GM21529 (cell line): ENCODE measurements at regions not wholly inside any gene's neighbourhood (a gene's known extent, or its start where the extent isn't known, plus 50 kb on each side); places are given as distances from the start of the nearest gene placed in this dataset.
"Not testable (repeated sequence)": the region's sequence is repeated elsewhere in the genome, so short reads cannot be mapped to it uniquely, and the experiment has no call there.

Experiments
- ATAC-seq: cut with Tn5 transposase; IDR thresholded peaks from one replicate; pipeline ENCODE4 v1.9.1; 2021; ENCODE audit not compliant: unreplicated experiment

DNA sequence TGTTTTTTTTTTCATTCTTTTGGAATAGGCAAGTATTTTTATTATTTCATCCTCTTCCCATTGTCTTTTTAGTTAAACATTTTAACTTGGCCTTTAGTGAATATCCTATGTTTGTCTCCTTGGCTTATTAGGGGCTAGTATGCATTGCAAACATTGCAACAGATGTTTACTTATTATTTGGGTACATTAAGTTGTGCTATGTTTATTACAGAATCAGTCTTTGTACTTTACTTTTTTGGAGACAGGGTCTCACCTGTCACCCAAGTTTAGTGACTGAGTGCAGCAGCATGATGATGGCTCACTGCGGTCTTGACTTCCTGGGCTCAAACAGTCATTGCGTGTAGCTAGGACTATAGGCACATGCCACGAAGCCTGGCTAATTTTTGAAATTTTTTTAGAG, 51.1 kb upstream of the NUDT6 start:
- no peak for ATAC-seq

DNA sequence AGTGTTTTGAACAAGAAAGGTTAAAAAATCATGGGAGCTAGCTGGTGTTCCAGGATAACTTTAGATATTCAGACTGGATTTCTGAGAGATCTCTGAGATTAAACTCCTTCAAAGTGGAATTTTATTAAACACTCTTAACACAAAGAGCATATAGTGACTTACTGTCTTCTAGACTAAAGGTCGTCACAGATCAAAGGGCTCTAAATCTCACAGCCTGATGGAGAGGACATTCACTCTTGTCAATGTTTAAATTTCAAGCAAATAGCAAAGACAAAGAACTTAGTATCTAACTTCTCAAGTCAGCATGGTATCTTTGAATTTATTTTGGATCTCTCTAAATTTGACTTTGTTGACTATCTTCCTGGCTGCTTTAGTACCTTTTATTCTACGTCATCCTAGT, 53.7 kb upstream of the NUDT6 start:
- ATAC-seq = no peak

DNA sequence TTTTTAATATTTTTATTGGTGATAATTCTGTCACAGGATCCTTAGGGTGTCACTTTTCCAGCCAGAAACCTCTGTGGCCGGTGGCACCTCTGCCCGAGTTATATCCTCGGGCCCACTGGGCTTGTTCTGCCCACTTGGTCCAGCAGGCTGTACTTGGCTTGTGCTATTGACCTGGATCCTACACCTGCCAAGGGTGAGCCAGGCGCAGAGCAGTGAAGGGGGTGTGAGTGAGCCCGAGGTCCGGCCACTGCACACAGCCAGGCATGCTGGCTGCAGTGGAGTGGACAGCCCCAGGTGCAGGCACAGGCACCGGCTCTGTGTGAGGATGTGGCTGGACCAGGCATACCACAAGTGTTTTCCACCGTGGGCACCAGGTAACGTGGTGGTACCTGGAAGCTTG, 54.7 kb upstream of the NUDT6 start:
- ATAC-seq = no peak

DNA sequence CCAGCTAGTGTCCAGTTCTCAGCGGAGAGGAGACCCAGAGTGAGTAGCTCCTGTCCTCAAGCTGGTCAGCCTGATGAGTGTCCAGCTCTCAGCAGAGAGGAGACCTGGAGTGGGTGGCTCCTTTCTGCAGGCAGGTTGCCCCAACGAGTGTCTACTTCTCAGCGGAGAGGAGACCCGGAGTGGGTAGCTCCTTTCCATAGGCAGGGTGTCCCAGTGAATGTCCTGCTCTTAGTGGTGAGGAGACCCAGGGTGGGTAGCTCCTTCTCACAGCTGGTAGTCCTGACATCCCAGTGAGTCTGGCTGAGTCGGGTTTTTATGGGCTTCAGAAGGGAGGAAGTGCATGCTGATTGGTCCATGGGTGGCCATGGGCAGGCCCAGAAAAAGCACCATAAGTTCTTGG, 55.7 kb upstream of the NUDT6 start:
- no peak for ATAC-seq

DNA sequence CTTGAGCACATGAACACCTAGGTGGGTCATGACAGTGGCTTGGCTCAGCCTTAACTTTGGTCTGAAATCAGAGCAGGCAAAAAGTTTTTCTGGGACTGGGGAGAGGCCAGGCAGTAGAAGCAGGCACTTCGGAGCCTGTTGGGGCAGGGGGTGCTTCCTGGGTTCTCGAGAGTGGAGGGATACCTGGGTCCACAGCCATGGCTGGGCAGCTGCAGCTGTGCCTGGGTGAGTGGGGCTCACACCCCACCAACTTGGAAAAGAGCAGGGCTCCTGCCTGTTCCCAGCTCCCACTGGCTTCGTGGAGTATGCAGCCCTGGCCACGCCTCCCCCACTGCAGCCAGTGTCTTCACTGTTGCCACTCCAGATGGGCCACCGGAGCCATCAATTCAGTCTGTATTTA, 56.4 kb upstream of the NUDT6 start:
- ATAC-seq = no peak

GRCh38 chr4:122980860-122981259, 58.5 kb upstream of the NUDT6 start:
- no peak for ATAC-seq

DNA sequence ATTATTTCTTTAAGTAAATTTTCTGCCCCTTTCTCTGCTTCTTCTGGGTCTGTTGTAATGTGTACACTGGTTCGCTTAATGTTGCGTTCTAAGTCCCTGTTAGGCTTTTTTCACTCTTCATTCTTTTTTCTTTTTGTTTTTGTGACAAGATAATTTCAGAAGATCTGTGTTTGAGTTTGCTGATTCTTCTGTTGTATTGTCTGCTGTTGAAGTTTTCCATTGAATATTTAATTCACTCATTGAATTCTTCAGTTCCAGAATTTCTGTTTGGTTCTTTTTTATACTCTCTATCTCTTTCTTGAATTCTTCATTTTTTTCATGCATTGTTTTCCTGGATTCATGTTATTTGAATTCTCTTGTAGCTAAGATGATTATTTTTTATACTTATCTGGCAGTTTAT, 66.3 kb upstream of the NUDT6 start:
- ATAC-seq = no peak

DNA sequence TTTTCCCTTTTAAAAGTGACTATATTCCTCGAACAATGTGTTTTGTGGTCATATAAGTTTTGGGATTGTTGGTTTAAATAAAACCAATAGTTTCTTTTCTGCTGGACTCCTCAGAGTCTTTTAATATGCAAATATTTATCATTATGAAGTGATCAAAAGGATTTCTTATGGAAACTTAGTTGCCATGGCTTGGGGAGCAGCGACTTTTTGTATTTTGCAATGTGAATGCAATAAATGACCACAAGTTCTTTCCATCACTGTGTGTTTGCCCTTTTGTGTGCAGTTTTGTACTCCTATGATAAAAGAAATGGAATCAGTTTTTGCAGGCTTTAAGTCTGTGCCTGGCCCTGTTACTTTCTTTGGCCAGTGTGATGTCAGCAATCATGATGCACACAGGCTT, 68.5 kb upstream of the NUDT6 start:
- no peak for ATAC-seq

GRCh38 chr4:122992057-122992456, 69.7 kb upstream of the NUDT6 start:
- no peak for ATAC-seq

DNA sequence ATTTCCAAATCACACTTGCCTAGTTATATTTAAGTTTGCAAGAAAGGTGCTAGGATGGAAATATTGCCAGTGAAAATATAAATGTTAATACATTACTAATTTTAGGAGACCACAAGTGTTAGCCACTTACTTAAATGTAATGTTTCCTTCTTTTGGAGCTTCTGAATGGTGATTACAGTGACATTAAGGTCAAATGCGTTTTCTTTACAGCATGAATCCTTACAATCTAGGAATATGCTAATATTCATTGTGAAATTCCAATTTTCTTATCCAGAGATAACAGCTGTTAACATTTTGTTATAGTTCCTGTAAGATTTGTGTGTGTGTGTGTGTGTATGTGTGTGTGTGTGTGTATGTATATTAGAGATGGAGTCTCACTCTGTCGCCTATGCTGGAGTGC, 70.2 kb upstream of the NUDT6 start:
- ATAC-seq = no peak

- ATAC-seq = no peak
Observed at GRCh38 chr4:122996350-122996749, 74.0 kb upstream of the NUDT6 start.

DNA sequence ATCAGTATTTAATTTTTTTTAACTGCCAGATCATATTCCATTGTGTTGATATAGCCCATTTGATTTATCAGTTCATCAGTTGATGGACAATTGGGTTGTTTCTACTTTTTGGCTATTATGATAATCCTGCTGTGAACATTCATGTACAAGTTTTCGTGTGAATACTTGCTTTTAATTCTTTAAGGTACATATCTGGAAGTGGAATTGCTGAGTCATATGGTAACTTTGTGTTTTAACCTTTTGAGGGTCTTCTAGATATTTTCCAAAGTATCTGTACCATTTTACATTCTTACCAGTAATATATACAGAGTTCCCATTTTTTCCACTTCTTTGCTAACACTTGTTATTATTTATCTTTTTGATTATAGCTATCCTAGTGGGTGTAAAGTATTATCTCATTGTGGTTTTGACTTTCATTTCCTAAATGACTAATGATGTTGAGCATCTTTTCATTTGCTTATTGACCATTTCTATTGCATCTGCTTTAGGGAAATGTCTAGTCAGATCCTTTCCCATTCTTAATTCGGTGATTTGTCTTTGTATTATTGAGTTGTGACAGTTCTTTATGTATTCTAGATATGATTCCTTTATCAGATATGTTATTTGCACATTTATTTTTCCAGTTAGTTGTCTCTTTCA, 75.2 kb upstream of the NUDT6 start:
- ATAC-seq = peak; percentile 86

GRCh38 chr4:123004079-123004478, 81.7 kb upstream of the NUDT6 start:
- not testable (repeated sequence) for ATAC-seq

DNA sequence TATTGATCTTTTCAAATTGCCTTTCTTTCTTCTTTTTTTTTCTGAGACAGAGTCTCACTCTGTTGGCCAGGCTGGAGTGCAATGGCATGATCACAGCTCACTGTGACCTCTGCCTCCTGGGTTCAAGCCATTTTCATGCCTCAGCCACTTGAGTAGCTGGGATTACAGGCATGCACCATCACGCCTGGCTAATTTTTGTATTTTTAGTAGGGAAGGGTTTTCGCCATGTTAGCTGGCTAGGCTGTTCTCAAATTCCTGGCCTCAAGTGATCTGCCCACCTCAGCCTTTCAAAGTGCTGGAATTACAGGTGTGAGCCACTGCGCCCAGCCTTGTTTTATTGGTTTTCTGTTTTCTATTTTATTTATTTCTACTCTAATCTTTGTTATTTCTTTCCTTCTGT, 82.7 kb upstream of the NUDT6 start:
- ATAC-seq = not testable (repeated sequence)

- no peak for ATAC-seq
Observed at GRCh38 chr4:123007679-123008078, 85.3 kb upstream of the NUDT6 start.

DNA sequence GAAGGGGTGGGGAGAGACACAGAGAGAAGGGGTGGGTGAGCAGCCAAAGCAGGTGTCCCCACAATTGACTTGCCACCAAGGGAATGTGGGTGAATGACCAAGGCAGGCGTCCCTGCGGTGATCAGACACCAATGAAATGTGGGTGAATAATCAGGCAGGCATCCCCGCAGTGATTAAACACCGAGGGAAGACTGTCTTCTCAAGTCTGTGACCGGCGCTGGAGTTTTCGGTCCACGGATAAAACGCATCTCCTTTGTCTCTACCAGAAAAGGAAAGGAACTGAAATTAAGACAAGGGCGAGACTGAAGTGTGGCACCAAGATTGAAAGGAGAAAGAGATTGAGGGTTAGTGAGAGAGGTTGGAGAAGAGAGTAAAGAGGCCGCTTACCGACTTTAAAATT, 90.0 kb upstream of the NUDT6 start:
- not testable (repeated sequence) for ATAC-seq

DNA sequence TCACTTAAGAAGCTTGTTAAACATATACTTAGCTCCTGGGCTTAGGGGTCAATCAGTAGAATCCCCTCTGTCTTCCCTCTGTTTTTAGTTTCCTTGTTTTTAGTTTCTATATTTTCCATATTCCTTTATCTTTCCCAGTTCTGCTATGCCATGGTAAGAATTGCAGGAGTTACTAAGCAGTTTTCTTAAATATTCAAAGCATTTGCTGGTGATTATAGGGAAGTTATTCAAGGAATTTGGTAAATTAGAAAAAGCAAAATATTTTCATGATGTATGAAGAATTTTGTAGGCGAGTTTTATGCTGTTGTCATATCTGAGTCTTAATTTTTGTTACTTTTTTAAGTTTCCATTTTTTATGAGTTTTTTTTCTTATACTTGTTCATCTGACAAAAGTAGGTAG, 91.6 kb upstream of the NUDT6 start:
- no peak for ATAC-seq

GRCh38 chr4:123017078-123017477, 94.7 kb upstream of the NUDT6 start:
- ATAC-seq = no peak

GRCh38 chr4:123017636-123018395, 95.4 kb upstream of the NUDT6 start:
- no peak for ATAC-seq

DNA sequence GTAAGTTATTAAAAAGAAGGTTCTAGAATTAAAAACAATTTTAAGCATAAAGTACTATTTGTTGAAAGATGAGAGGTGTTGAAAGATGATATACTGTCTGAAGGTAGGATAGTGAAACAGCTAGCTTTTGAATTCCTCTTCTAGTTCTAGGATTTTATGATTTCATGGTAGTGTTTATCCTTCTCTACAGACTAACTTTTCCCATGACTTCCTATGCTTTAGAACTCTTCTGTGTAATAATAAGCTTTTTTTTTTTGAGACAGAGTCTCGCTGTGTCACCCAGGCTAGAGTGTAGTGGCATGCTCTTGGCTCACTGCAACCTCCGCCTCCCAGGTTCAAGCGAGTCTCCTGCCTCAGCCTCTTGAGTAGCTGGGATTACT, 96.0 kb upstream of the NUDT6 start:
- ATAC-seq = no peak

DNA sequence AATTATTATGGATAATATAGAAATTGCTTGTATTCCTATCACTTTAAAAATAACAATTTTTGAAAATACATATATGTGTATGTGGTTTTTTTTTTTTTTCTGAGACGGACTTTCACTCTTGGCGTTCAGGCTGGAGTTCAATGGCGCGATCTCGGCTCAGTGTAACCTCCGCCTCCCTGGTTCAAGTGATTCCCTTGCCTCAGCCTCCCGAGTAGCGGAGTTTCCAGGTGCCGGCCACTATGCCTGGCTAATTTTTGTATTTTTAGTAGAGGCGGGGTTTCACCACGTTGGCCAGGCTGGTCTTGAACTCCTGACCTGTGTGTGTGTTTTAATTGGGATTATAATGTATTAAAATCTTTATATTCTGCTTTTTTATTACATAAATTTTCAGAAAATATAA, 97.9 kb upstream of the NUDT6 start:
- ATAC-seq = no peak

DNA sequence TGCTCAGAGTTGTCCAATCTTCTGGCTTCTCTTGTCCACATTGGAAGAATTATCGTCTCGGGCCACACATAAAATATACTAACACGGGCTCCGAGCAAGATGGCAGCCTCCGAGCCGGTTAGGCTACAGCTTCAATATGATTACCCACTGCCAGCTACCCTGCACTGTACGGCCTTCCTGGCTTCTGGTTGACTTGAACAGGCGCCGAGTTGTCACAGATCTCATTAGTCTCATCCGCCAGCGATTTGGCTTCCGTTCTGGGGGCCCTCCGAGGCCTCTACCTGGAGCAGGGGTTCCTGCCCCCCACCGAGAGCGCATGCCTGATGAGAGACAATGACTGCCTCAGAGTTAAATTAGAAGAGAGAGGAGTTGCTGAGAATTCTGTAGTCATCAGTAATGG, 101.2 kb upstream of the NUDT6 start:
- no peak for ATAC-seq

DNA sequence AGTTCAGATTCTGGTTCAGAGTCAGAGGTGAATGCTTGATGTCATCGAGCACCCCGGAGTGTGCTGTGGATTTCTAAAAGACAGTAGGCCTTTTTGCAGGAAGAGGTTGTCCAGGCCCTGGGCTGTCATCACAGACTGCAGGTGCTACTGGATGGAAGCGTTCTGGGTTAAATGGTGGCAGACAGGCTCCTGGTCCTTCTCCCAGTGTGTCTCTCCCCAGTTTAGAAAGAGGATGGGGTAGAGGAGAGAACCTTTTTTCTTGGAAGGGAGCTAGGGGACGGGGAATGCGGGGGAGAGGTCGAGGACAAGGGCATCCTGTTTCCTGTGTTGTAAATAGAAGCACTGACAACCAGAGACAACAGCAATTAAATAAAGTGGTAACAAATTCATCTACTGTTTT, 102.3 kb upstream of the NUDT6 start:
- no peak for ATAC-seq
